Renal cortical epithelial cell (primary cell): ENCODE measurements at regions not wholly inside any gene's neighbourhood (a gene's known extent, or its start where the extent isn't known, plus 50 kb on each side); places are given as distances from the start of the nearest gene placed in this dataset.

Experiments used
- DNase-seq: peaks from one replicate; pipeline ENCODE4 v3.0.0-alpha.2; 2011; ENCODE audit warnings: low read depth

DNA sequence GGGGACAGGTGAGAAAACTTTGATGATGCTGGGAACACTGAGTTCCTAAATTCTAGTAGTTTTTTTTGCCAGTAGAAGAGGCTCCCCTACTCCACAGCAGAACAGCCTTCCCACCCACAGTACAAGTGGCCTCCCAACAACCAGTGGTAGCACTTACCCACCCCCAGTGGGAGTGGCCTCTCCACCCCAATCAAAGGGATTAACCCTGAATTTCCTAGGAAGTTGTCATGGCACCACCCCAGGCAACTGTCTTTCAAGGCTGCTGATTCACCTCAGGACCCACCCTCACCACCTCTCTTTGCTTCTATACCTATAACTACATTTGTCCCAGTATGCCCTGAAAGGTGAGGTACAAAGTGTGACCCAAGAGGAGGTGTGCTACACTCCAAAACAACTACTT lies 81.4 kb upstream of the PRDX6 start:
- no peak for DNase-seq

DNA sequence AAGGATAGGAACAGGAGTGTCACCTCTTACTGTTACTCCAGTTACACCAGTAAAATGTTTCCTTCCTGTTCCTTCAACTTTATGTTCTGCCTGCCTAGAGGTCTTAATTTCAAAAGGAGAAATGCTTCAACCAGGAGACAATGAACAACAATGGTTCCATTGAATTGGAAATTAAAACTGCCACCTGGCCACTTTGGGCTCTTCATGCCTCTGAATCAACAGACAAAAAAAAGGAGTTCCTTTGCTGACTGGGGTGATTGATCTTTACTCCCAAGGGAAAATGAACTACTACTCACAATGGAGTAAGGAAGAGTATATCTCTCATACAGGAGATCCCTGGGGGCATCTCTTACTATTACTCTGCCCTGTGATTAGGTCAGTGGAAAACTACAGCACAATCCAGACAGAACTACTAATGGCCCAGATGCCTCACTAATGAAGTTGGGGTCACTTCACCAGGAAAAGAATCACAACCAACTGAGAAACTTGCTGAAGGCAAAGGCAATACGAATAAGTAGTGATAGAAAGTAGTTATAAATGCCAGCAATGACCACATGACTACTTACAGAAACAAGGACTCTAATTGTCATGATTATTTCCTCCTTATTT lies 76.6 kb upstream of the PRDX6 start:
- no peak for DNase-seq

DNA sequence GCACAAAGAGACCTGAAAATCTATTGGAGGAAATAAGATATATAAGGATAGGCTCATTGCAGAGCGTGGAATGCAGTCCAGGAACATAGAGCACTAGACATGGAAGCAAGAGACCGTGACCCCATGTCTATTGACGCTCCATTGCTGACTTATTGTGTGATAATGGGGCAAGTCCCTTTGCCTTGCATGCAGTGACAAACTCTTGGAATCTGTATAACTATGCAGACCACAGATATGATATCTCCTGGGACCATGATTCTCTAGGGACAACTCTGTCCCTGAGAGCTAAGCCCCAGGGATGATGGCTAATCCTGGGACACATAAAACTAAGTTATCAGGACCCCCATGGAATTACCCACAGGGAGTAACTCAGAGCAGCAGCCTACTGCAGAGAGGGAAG lies 73.1 kb upstream of the PRDX6 start:
- no peak for DNase-seq

DNA sequence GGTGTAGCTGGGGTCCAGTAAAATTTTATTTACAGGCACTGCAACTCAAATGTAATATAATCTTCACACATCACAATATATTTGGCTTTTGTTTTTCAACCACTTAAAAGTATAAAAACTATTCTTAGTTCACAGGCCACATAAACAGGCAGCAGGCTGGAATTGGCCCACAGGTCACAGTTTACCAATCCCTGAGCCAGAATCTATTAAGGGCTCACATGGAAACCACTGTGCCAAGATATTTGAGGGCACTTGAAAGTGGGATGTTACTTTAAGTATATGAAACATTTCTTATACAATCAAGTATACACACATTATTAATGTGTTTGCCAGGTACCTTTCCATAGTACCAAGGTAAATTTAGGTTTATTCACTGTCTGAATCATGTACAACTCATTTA lies 71.9 kb upstream of the PRDX6 start:
- no peak for DNase-seq

DNA sequence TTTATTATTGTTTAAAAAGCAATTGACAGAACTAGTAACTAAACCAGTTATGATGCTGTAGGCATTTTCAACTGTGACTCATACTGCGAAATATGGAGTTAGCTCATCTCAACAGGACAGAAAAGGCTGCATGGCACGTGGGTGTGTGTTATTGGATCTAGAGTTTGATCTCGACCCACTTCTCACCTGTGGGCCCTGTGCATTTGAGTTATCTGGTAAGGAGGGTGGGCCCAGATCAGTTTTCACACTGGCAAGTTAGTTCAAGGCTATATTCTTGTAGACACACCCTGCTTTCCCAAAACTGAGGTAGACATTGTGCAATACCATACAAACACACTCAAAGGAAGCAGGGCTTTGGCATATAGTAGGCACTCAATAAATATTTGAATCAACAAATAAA lies 71.3 kb upstream of the PRDX6 start:
- peak; percentile 29 for DNase-seq

DNA sequence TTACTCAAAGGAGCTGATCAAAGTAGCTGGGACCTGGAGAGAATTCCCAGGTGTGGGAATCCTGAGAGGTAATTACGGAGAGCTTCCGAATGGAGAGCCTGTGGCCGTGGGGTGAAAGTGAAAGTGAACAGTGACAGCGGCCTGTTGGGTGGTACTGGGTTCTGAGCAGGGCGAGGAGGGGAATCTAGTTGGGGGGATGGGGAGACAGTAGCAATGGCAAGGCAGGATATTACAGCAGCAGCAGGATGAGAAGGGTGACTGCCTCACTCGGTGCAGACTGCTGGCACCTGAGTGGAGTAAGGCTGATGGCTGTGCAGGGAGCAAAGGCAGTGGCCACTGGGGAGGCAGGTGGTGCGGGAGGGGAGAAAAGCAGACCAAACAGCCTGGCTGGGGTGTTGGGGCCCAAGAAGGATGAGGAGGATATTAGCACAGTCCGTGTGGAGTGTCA lies 70.3 kb upstream of the PRDX6 start:
- DNase-seq, result no peak

DNA sequence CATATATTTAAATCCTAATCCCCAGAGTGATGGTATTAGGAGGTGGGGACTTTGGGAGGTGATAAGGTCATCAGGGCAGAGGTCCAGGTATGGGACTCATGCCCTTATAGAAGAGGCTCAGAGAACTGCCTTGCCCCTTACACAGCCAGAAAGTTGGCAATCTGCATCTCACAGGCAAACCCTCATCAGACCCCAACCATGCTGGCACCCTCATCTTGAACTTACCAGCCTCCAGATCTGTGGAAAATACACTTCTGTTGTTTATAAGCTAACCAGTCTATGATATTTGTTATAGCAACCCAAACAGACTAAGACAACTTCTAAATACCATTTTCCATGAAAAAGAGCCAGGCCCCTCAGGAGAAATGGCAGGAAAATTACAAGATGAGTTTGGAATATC lies 69.3 kb upstream of the PRDX6 start:
- DNase-seq, result no peak

DNA sequence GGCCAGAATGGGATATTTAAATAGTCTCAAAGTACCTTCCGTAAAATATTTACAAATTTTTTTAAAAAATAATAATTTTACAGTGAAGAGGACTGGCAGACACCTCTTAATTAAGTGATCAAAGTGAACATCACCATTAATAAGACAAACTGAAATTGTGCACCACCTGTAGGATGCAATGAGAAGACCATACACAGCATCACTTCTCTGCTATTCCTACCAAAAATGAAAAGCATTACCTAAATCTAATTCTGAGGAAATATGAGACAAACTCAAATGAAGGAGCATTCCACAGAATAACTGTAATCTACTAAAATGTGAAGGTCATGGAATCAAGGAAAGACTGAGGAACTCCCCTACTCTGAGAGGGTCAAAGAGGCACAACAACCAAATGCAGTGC lies 68.2 kb upstream of the PRDX6 start:
- DNase-seq, result no peak

DNA sequence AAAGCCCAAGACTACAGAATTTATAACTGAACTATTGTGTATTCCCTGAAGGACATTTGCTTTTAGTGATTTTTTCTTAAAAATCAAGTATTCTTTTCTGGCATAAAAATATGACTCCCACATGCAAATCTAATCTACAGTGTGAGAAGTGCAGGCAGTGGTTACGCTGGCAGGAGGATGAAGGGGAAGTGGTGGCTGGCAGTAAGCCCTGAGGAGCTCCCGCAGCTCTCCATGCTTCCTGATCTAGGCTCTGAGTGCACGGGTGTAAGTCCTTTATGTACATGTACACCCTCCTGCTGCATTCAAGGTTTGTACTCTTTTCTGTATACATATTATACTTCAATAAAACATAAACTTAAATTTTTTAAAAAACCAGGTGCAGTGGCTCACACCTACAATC lies 67.5 kb upstream of the PRDX6 start:
- no peak for DNase-seq

DNA sequence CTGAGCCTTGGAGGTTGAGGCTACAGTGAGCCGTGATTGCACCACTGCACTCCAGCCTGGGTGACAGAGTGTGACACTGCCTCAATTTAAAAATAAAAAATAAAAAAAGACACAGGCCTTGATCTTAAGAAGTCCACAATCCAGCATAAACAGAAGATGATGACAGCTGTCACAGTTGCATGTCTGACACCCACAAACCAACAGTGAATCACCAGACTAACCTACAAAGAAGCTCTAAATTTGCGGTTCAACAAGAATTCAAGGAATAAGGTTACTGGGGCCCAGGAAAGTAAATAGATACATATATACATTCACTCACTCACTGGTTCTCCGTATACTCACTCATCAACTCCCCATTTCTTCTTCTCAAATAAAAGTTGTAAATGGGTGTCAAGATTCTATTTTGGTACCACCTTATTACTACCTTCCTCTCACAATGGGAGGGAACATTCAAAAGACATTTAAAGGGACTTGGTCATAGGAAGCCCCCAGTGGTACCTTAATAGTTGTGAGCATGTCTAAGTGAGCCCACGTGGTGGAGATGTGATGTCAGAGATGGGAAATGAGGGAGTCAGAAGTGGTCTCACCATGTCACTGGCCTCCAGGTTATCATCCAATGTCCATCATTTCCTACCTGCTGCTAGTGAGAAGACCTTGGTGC lies 66.9 kb upstream of the PRDX6 start:
- no peak for DNase-seq

DNA sequence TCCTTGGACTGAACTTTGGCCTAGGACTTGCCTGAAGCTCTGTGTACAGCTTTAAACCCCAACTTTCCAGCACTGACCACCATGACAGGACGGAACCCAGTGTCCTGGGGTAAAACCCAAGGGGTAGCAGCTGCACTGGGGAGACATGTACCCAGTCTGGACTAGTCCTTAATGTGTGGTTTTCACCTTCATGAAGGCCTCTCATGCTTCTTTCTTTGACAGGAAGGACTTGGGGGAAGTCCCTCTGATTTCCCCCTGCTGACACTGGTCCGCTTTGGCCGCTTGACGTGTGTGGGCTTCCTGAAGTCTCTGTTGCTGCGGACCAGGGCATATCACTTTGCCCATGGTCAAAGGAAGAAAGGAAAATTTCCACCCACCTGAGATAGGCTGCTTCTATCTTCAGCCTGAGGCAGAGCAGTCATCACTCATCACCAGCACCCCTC lies 66.3 kb upstream of the PRDX6 start:
- no peak for DNase-seq

DNA sequence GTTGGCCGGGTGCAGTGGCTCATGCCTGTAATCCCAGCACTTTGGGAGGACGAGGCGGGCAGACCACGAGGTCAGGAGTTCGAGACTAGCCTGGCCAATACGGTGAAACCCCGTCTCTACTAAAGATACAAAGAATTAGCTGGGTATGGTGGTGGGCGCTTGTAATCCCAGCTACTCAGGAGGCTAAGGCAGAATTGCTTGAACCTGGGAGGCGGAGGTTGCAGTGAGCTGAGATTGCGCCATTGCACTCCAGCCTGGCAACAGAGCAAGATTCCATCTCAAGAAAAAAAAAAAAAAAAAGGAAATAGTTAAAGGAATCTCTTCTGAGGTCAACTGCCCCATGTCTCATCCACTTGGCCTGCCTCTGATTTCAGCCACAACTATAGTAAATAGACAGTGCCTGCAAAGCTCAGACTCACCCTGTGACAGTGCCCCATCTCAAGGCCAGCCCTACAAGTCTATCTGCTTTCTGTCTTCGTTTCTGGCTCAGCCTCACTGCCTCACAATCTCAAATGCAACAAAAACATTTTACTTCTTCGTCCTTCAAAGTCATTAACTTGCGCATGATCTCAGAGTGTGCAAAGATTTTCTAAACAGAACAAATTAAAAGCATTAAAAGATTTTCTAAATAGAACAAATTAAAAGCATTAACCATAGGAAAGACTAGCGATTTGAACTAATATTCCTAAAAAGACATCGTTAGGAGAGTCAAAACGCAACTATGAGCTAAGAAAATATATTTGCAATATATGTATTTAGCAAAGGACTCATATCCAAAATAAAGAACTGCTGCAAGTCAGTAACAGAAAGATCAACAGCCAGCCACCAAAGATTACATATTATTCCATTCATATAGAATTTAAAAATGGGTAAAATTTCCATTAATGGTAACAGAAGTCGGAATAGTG lies 65.0 kb upstream of the PRDX6 start:
- peak; percentile 76 for DNase-seq

DNA sequence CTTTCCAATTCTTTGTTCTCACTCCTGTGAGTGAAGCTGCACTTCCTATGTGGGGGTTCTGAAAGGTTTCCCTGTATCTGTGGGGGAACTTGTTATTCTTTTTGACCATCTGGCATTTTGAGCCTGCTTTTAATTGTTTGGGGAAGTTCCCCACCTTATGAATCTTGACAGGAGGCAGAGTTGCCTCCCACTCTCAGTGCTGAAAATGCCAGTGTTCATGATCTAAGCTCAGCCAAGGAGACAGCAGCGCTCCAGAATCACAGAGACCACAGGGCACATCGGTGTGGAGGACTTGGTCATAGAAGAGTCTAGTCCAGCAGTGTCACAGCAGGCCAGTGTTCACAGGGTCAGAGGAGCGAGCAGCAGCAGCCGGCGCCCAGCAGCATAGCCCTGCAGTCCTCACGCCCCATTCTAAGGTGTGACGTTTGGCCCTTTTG lies 63.8 kb upstream of the PRDX6 start:
- no peak for DNase-seq

DNA sequence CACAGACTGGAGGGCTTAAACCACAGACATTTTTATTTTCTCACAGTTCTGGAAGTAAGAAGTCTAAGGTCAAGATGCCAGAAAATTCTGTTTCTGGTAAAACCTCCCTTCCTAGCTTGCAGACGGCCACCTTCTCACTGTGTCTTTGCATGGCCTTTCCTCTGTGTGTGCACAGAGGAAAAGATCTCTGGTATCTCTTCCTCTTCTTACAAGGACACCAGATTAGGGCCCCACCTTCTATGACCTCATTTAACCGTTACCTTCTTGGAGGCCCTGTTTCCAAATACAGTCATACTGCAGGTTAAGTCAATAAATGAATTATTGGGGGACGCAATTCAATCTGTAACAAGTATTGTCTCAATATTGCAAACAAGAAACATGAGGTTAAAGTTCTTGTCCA lies 63.0 kb upstream of the PRDX6 start:
- DNase-seq, result no peak

DNA sequence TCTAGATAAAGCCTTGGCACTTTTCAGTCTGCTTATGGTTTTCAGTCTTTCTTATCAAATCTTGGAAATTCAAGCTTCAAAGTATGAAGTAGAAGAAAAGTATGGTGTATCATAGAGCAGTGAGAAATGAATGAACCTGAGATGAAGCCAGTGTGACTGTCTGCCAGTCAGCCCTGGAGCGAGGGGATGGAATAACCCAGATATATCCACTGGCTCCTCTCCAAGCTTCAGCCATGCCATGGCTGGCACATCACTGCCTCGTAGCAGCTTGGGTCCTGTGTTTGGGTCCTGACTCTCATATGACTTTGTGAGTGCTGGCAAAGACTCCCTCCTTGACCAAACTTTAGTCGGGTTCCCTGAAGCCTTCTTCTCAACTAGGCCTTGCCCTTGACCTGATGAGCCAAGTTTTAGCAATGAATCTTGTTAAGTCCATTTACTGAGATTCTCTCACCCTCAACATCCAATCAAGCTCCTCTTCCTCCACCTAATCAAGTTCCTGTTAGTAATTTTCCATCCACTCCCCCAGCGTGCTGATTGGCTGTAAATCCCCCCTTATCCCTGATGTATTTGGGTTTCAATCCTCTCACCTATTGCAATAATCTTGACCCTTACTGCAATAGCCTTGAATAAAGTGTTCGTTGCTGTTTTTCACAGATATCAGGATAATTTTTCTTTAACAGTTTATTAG lies 62.5 kb upstream of the PRDX6 start:
- no peak for DNase-seq

DNA sequence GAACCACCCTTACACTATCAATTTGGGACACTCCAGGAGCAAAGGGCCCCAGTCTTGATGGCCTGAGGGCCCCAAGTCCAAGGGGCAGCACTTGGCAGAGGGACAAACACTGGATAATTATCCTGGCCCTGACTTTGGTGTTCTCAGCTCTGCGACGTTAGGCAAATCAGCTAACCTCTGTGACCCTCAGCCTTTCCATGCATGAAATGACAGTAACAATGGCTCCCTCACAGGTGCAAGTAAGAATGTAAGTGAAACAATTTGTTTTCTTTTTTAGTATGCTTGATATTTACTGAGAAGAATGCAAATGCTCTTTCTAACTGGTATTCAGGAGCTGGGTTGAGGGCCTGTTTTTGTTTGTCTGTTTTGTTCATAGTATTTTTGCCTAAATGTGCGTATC lies 61.6 kb upstream of the PRDX6 start:
- no peak for DNase-seq

DNA sequence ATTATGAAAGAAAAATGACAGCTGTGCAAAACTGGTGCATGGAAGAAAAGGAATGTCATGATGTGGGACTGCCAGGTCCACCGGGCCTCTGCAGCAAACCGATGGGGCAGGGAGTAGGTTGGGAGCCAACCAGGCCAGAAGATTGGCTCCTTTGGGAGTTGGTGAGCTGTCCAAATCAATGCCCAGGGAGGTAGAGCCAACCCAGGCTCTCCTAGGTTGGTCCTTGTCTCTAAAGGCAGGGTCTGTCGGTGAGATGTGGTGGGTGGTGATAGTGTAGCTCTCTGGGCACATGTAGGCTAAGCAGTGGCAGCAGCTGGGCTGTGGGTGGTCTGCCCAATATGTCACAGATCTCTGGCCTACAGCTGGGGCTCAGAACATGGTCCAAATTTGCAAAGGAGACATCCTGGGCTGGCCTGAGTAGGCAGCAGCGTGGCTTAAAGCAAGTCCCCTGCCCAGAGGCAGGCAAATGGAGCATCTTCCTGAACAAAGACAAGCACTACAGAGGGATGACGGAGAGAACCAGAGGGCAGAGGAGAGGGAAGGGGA lies 61.2 kb upstream of the PRDX6 start:
- DNase-seq, result no peak

DNA sequence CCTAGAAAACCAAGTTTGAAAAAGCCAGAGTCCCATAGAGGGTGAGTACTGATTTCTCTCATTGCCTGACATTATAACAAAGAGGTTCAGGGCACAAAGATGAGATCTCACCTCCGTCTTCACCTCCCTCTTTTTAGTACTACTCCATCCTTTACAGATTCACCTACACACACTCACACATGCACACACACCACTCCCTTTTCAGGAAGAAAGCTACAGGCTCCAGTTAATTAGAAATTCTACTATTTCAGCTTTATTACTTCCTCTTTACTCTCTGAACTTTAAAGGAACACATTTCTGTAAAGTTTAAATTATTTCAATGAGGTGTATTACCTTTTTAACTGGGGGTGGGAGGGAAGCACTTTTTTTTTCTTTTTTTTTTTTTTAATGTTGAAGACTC lies 59.6 kb upstream of the PRDX6 start:
- no peak for DNase-seq

DNA sequence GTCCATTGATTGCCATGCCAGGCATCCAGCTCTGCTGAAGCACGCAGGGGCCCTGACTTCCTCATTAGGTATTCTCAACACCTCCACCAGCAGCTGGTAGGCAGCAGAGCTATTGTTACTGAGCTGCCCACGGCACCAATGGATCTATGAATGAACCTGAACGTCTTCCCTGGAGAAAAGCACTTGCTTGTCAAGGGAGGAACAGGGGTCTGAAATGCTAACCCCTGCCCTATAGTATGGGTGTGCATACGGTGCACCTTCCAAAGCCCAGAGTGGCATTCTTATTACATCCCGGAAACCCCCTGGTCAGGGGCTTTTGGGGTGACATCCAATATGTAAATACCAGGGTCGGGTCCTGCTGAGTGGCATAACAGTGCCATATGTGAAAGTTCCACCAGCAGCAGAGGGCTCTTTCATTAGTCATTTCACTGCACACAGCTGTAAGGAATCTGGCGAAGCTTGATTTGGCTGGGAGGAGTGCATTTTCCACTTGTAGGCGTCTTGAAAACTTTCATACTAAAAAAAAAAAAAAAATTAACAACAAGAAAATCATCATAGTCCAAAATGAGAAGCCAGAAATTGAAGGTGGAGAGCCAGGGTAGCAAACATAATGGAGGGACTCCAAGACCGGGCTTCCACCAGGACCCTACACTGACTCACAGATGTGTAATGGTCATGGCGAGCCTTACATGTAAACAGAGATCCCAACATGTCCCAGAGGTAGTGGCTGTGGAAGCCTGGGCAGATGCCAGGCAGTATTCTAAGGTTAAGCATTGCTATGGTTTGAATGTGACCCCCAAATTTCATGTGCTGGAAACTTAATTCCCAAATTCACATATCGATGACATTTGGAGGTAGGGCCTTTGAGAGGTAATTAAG lies 58.8 kb upstream of the PRDX6 start:
- DNase-seq, result no peak

DNA sequence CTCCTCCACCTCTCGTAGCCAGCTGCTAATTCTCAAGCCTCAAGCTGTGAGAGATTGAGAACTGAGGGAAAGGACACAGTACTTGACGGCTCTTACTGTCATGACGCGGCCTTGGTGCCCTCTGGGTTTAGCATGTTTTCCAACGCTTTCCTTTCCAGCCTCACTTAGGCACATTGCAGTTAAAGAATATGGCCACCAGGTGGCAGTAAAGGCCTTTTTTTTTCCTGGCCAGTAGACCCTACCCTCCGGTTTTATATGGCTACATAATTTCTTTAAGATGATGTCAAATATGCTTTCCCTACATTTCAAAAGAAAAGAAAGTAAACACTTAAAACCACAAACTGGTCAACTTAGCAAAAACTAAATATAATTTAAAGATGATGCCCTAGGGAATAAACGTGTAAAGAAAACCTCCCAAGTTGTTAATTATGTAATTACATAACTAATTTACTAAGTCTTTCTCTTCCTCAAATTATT lies 56.8 kb upstream of the PRDX6 start:
- DNase-seq, result peak; percentile 67

DNA sequence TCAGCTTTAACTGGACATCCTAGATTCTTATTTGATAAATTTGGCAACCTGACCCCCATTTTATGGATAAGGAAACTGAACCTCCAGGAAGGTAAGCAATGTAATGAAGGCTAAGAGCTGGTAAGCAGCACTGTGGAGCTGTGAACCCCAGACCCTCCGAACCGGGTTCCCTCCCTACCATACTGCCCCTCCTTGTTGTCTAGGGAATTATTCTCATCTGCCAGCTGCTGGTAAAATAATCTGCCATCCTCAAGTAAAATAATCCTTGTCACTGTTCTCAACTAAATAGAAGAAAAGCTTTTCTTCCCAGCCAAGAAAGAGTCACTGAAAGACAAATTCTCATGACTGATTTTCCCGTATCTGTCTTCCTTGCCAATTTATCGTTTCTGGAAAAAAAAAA lies 55.8 kb upstream of the PRDX6 start:
- DNase-seq, result no peak
